GM10248 (cell line): ENCODE measurements at regions not wholly inside any gene's neighbourhood (a gene's known extent, or its start where the extent isn't known, plus 50 kb on each side); places are given as distances from the start of the nearest gene placed in this dataset.

Source experiments
- CTCF ChIA-PET: fragments of 300-600 bp; sonication (Branson Sonifier 250); formaldehyde crosslinking; extraction: SDS; loops from one replicate; lab custom pipeline; 2021; ENCODE audit warnings: antibody characterized with exemption; lab: Yijun Ruan, JAX
- POLR2A ChIA-PET: fragments of 350-650 bp; sonication (Branson Sonifier 250); formaldehyde crosslinking; extraction: SDS; loops from one replicate; lab custom pipeline; 2020; ENCODE audit warnings: antibody characterized with exemption; lab: Yijun Ruan, JAX
- DNase-seq: peaks from one replicate; pipeline ENCODE4 v3.0.0; 2012; ENCODE audit errors: extremely low spot score
- TF ChIP-seq, protein P1 (sequence below): IDR thresholded peaks from 2 replicates; pipeline ENCODE4 v1.5.1; 2012; ENCODE audit warnings: mild to moderate bottlenecking, low read depth; ENCODE audit errors: extremely low read depth, missing control alignments, control extremely low read depth

DNA sequence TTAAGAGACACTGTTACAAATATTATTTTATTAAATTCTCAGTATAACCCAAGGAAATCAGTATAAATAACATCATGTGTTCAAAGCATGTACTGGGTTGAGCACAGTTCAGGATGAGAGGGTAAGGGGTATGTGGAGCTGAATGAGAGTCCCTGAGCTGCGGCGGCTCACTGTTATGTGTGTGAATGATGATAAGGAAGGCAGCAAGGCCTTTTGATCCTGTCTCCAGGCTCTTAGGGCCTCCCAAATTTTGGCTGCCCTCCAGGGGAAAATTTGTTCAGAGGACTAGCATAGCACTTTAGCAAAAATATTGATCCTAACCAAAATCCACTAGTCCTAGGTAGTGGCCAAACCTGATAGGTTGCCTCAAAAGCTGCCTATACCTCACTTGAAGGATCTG, 86.1 kb upstream of the SPON1 start:
- ChIA-PET POLR2A (no interaction called here), CTCF (interaction anchor here (1.2 kb wide), 2 partner anchors 15 to 22 kb away, joined by 3 read pairs; no protein-coding TSS in a partner anchor)
- DNase-seq = no peak
- TF ChIP-seq, protein P1, sequence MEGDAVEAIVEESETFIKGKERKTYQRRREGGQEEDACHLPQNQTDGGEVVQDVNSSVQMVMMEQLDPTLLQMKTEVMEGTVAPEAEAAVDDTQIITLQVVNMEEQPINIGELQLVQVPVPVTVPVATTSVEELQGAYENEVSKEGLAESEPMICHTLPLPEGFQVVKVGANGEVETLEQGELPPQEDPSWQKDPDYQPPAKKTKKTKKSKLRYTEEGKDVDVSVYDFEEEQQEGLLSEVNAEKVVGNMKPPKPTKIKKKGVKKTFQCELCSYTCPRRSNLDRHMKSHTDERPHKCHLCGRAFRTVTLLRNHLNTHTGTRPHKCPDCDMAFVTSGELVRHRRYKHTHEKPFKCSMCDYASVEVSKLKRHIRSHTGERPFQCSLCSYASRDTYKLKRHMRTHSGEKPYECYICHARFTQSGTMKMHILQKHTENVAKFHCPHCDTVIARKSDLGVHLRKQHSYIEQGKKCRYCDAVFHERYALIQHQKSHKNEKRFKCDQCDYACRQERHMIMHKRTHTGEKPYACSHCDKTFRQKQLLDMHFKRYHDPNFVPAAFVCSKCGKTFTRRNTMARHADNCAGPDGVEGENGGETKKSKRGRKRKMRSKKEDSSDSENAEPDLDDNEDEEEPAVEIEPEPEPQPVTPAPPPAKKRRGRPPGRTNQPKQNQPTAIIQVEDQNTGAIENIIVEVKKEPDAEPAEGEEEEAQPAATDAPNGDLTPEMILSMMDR = no peak

DNA sequence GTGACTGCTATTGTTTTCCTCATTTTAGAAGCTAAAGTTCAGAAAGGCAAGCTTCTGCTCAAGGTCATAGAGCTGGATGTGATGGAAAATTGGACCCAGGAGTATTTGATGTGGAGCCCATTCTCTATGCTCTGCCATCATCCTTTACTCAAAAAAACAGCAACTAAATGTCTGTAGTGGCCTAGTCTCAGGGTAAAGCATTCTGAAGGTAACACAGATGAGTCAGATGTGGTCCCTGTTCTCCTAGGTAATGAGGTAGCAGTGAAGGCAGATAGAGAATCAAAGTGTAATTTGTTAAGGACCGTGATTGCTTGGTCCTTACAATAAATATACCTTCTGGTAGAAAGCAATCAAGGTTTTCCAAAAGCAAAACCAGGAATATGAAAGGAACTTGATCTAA, 84.4 kb upstream of the SPON1 start:
- CTCF ChIA-PET = no interaction called here
- DNase-seq = no peak
- TF ChIP-seq, protein P1 = no peak
- POLR2A ChIA-PET = no interaction called here

DNA sequence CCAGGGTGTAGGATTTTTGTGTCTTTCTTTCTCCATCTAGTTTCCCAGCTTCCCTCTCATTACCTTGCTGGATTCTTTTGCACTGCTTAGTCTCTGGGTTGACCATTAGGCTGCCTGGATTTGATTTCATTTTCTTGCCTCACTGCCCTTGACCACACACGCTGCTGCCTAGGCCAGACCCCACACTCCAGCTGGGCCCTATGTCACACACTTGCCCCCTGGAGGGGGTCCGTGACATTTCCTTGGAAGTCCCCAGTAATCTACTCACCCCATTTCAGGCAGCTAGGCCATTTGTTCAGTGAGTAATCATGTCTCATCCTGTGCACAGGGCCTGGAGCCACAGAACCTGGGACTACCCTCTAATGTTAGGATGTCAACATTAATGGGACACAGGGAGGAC, 81.9 kb upstream of the SPON1 start:
- TF ChIP-seq, protein P1 = no peak
- no peak for DNase-seq
- ChIA-PET POLR2A (no interaction called here), CTCF (no interaction called here)

DNA sequence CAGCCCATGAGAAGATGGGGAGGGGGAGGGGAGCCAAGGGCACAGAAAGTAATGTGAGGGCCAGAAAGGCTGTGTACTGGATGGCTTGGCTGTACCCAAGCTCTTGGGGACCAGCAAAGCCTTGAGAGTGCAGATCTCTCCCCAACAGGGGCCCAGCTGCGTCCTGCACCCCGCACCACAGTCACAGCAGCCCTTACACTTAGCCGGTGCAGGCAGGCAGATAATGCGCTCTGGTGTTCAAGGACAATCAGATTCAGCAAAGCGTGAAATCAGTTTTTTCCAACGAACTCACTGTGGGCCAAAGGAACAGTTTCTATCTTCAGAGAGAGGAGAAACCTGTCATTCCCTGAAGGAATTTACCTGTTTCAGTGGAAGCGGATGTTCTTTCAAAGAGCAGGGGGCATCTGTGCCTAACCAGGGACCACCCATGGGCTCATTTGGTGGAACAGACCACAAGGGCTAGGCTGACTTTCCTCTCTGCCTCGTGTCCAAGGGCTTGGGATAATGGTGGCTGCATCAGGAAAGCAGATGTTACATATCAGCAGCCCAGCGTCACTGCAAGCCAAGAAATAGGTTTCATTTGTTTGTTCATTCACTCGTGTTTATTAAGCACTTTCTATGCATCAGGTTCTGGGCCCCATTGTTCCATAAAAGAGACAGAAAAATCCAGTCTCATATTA, 81.2 kb upstream of the SPON1 start:
- TF ChIP-seq, protein P1 = no peak
- ChIA-PET CTCF (no interaction called here), POLR2A (no interaction called here)
- DNase-seq = no peak

DNA sequence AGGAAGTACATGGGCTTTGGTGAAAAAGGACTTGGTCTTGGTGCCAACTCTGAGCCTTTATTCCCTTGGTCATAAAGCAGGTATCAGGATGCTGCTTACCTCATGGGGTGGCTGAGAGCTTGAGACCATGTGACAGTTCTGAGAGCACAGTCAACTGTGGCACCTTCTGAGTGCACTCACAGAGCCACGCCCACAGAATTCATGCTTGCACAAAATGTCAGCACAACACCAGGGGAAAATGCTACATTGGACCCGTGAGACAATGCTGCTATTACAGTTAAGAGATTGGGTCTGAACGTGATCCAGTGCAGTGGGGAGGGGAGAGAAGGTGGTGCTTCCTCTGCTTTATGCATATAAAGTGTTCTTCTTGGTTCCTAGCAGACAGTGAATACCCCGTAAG, 79.5 kb upstream of the SPON1 start:
- ChIA-PET CTCF (no interaction called here), POLR2A (no interaction called here)
- no peak for DNase-seq
- TF ChIP-seq, protein P1 = no peak

DNA sequence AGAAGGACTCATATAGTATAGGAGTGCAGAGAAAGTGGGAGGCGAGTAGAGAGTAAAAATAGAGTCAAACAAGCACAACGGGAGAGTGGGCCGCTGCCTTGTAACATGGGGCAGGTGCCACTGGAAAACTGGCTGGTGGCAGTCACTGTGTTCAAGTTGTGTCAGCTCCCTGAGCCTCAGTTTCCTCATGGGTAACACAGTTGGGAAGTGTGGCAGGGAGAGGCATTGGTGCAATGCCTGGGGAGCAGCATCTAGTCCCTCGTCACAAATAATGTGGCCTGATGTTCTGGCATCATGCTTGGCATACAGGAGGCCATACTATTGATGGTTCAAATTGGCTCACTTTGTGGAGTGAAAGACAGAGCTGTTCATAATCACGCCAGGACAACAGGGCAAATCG, 78.9 kb upstream of the SPON1 start:
- DNase-seq = no peak
- TF ChIP-seq, protein P1 = no peak
- POLR2A ChIA-PET = no interaction called here
- CTCF ChIA-PET = interaction anchor here (0.7 kb wide), 1 partner anchor 8 kb away, joined by 3 read pairs; no protein-coding TSS in a partner anchor
